SK-N-SH treated with all-trans-retinoic acid at 6 μM for 48 hours (cell line): ENCODE measurements at regions not wholly inside any gene's neighbourhood (a gene's known extent, or its start where the extent isn't known, plus 50 kb on each side); places are given as distances from the start of the nearest gene placed in this dataset.

Experiments used
- ARNTL ChIP-seq: fragments of 450-650 bp; formaldehyde crosslinking; IDR thresholded peaks from 2 replicates; pipeline ENCODE4 v1.5.0; 2020; ENCODE audit warnings: low read depth, mild to moderate bottlenecking, moderate library complexity, borderline replicate concordance
- CSDC2 ChIP-seq: fragments of 250-450 bp; sonication (Bioruptor Pico); IDR thresholded peaks from 2 replicates; pipeline ENCODE4 v1.5.0; 2020; ENCODE audit warnings: mild to moderate bottlenecking, moderate library complexity
- CSRNP3 ChIP-seq: fragments of 250-450 bp; sonication (Bioruptor Pico); IDR thresholded peaks from 2 replicates; pipeline ENCODE4 v1.5.1; 2021; ENCODE audit warnings: mild to moderate bottlenecking, moderate library complexity
- ESRRG ChIP-seq: fragments of 250-450 bp; sonication (Bioruptor Pico); IDR thresholded peaks from 2 replicates; pipeline ENCODE4 v1.6.1; 2021; ENCODE audit warnings: mild to moderate bottlenecking
- OSR1 ChIP-seq: fragments of 250-450 bp; sonication (Bioruptor Pico); IDR thresholded peaks from 2 replicates; pipeline ENCODE4 v1.8.0; 2022; ENCODE audit warnings: moderate library complexity, mild to moderate bottlenecking, inconsistent platforms
- PATZ1 ChIP-seq: fragments of 250-450 bp; sonication (Bioruptor Pico); IDR thresholded peaks from 2 replicates; pipeline ENCODE4 v1.8.0; 2020; ENCODE audit warnings: mild to moderate bottlenecking, moderate library complexity, borderline replicate concordance
- RARB ChIP-seq: fragments of 250-450 bp; sonication (Bioruptor Pico); IDR thresholded peaks from 2 replicates; pipeline ENCODE4 v1.8.0; 2021; ENCODE audit warnings: mild to moderate bottlenecking, moderate library complexity
- SNAI2 ChIP-seq: fragments of 250-450 bp; sonication (Bioruptor Pico); IDR thresholded peaks from 2 replicates; pipeline ENCODE4 v1.5.0; 2020; ENCODE audit warnings: mild to moderate bottlenecking, moderate library complexity
- TSHZ2 ChIP-seq: fragments of 250-450 bp; sonication (Bioruptor Pico); IDR thresholded peaks from 2 replicates; pipeline ENCODE4 v1.5.0; 2020; ENCODE audit warnings: mild to moderate bottlenecking, moderate library complexity
- ZFP3 ChIP-seq: fragments of 250-450 bp; sonication (Bioruptor Pico); IDR thresholded peaks from 2 replicates; pipeline ENCODE4 v1.5.0; 2020; ENCODE audit warnings: mild to moderate bottlenecking, moderate library complexity
- ZFP30 ChIP-seq: fragments of 450-650 bp; formaldehyde crosslinking; IDR thresholded peaks from 2 replicates; pipeline ENCODE4 v1.5.0; 2022; ENCODE audit warnings: mild to moderate bottlenecking, moderate library complexity
- ZNF8 ChIP-seq: fragments of 450-650 bp; formaldehyde crosslinking; IDR thresholded peaks from 2 replicates; pipeline ENCODE4 v1.5.0; 2020; ENCODE audit warnings: mild to moderate bottlenecking, moderate library complexity

- TF ChIP-seq ZNF8 (CRISPR knock-in tag) (no peak), TSHZ2 (no peak), PATZ1 (CRISPR knock-in tag) (no peak), ESRRG (CRISPR knock-in tag) (no peak), ARNTL (CRISPR knock-in tag) (no peak), OSR1 (no peak), ZFP3 (no peak), CSDC2 (CRISPR knock-in tag) (no peak), RARB (CRISPR knock-in tag) (no peak), CSRNP3 (CRISPR knock-in tag) (no peak), ZFP30 (CRISPR knock-in tag) (no peak), SNAI2 (CRISPR knock-in tag) (no peak)
Measured at GRCh38 chr9:21746550-21746949, 55.9 kb upstream of the MTAP start.
